NOMO-1 treated with dmso at 0.1 percent for 144 hours (cell line): ENCODE measurements at regions not wholly inside any gene's neighbourhood (a gene's known extent, or its start where the extent isn't known, plus 50 kb on each side); places are given as distances from the start of the nearest gene placed in this dataset.

Experiments
- DNase-seq: peaks from one replicate; lab custom pipeline; 2025; ENCODE audit not compliant: unreplicated experiment; lab: John Stamatoyannopoulos, UW

DNA sequence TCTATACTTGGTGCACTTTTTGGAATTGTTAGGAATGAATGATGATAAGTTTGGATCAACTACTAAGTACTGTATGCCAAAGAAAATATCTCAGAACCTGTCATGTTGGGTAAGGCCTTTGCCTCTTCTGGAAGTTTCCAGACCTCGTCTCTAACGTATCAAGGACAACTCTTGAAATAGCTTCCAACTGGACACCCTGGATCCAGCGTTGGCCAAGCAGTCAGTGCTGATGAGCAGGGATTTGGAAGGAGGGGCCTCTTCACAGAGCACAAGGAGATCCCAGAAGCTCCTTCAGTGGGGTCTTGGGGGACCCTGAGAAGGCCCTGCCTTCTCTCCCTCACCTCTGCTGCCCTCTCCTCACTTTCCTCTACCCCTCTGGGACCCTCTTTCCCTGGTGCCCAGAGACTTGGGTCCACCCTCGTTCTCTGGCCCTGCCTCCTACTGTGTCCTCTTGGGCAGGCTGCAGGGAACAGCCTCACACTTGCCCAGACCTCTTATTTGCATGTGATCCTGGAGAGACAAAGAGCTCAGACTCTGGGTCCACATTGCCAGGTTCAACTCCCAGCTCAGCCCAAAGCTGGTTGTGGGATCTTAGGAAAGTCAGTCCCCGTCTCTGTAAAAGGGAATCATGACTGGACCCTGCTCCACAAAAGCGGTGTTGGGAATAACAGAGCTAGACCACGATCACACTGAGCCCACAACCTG, 145.8 kb downstream of the COL6A3 start:
- no peak for DNase-seq

- no peak for DNase-seq
Measured at GRCh38 chr2:237269138-237269875, 144.7 kb downstream of the COL6A3 start.

GRCh38 chr2:237270520-237270919, 143.4 kb downstream of the COL6A3 start:
- DNase-seq, result no peak

- DNase-seq, result no peak
Measured at GRCh38 chr2:237271698-237272652, 142.0 kb downstream of the COL6A3 start.
